ENCODE measurements at regions not wholly inside any gene's neighbourhood (a gene's known extent, or its start where the extent isn't known, plus 50 kb on each side); places are given as distances from the start of the nearest gene placed in this dataset.

DNA sequence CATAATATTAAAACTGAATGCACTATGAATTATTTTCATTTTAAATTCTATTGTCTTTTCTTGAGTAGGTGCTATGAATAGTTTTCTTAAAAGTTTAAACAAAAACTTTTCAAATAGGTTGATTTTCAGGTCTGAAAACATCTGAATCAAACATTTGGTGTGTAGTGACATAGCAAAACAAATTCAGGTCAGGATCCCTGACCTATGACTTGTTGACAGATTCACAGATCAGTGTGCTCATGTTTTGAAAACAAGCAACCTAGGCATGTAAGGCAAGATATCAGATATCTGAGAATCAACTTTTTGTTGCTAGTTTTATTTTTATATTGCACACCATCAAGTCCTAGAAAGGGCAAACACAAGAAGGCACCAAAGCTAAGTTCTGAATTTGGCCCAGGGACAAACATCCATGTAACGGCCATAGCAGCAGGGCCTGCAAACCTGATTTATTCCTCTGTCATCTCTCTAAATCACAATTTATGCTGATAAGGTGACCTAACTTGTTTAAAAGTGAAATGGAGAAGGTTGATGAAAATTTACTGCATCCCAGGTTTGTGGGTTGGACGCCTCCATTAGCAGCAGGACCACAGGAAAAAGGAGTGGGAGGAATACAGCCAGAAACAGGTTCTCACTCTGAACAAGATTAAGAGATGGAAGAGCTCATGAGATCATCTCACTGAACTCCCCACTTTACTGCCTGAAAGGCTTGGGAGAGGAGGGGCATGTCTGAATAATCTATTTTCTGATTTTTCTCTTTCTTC lies 337.7 kb downstream of the KCNRG start:
- no peaks in the 10 kb centered on the region for H3K79me2 ChIP-seq (ENCODE audit: control insufficient read depth, insufficient read depth, low read length)
- H3K4ac ChIP-seq (ENCODE audit: low read depth, low read length) = no peak overlapping the region
- H2AK5ac ChIP-seq (ENCODE audit: low read length) = no peak overlapping the region
- H3K4me2 ChIP-seq (ENCODE audit: low read length) = no peak overlapping the region
- no peak overlapping the region for H3K27ac ChIP-seq (ENCODE audit: low read depth, low read length)
- no peak overlapping the region for H3K4me3 ChIP-seq (ENCODE audit: low read length)
- no peak for DNase-seq
- no peak overlapping the region for H3K9ac ChIP-seq (ENCODE audit: low read length)
- WGBS (ENCODE audit: extremely low coverage, insufficient coverage, low lambda C conversion rate) = no CpG with 5 or more reads among the region's 2 CpGs
- H2BK120ac ChIP-seq (ENCODE audit: low read depth, low read length) = no peak overlapping the region
- H3K18ac ChIP-seq (ENCODE audit: low read length) = no peak overlapping the region
- no peak overlapping the region for H3K23ac ChIP-seq (ENCODE audit: low read length)
- no peaks in the 10 kb centered on the region for H3K79me1 ChIP-seq (ENCODE audit: low read length)
- no peaks in the 10 kb centered on the region for H3K4me1 ChIP-seq (ENCODE audit: control insufficient read depth, low read depth, low read length)
- no peak overlapping the region for H2BK15ac ChIP-seq (replicated peaks; ENCODE audit: low read depth)
- no peak overlapping the region for H2BK5ac ChIP-seq (ENCODE audit: low read length)
- no peak overlapping the region for H4K5ac ChIP-seq (ENCODE audit: low read length)
- H3K27me3 ChIP-seq (ENCODE audit: insufficient read depth, low read length, poor library complexity) = no peaks in the 10 kb centered on the region
- no peak overlapping the region for H3K56ac ChIP-seq (ENCODE audit: low read length)
- no peaks in the 10 kb centered on the region for H3K36me3 ChIP-seq (ENCODE audit: control insufficient read depth, insufficient read depth, low read length)
- no peak overlapping the region for H4K8ac ChIP-seq (ENCODE audit: low read depth, low read length)

GRCh38 chr13:50353651-50354415 lies 338.6 kb downstream of the KCNRG start:
- Histone ChIP-seq H3K56ac (ENCODE audit: low read length) (no peak overlapping the region), H3K27ac (ENCODE audit: low read depth, low read length) (no peak overlapping the region), H3K18ac (ENCODE audit: low read length) (no peak overlapping the region), H2AK5ac (ENCODE audit: low read length) (no peak overlapping the region), H3K4ac (ENCODE audit: low read depth, low read length) (no peak overlapping the region), H4K8ac (ENCODE audit: low read depth, low read length) (no peak overlapping the region), H4K5ac (ENCODE audit: low read length) (no peak overlapping the region), H3K9ac (ENCODE audit: low read length) (no peak overlapping the region), H3K36me3 (ENCODE audit: control insufficient read depth, insufficient read depth, low read length) (no peaks in the 10 kb centered on the region), H3K27me3 (ENCODE audit: insufficient read depth, low read length, poor library complexity) (no peaks in the 10 kb centered on the region), H3K4me1 (ENCODE audit: control insufficient read depth, low read depth, low read length) (no peaks in the 10 kb centered on the region), H3K4me2 (ENCODE audit: low read length) (no peak overlapping the region), H3K79me1 (ENCODE audit: low read length) (no peaks in the 10 kb centered on the region), H3K79me2 (ENCODE audit: control insufficient read depth, insufficient read depth, low read length) (no peaks in the 10 kb centered on the region), H2BK5ac (ENCODE audit: low read length) (no peak overlapping the region), H3K4me3 (ENCODE audit: low read length) (no peak overlapping the region), H3K23ac (ENCODE audit: low read length) (no peak overlapping the region), H2BK120ac (ENCODE audit: low read depth, low read length) (no peak overlapping the region), H2BK15ac (replicated peaks; ENCODE audit: low read depth) (no peak overlapping the region)
- no CpG with 5 or more reads among the region's 3 CpGs for WGBS (ENCODE audit: extremely low coverage, insufficient coverage, low lambda C conversion rate)
- no peak for DNase-seq

- Histone ChIP-seq H3K79me2 (ENCODE audit: control insufficient read depth, insufficient read depth, low read length) (no peaks in the 10 kb centered on the region), H3K23ac (ENCODE audit: low read length) (no peak overlapping the region), H3K4me2 (ENCODE audit: low read length) (no peak overlapping the region), H2BK5ac (ENCODE audit: low read length) (no peak overlapping the region), H3K18ac (ENCODE audit: low read length) (no peak overlapping the region), H2AK5ac (ENCODE audit: low read length) (no peak overlapping the region), H3K27me3 (ENCODE audit: insufficient read depth, low read length, poor library complexity) (no peaks in the 10 kb centered on the region), H3K4me1 (ENCODE audit: control insufficient read depth, low read depth, low read length) (no peaks in the 10 kb centered on the region), H3K79me1 (ENCODE audit: low read length) (no peaks in the 10 kb centered on the region), H2BK15ac (replicated peaks; ENCODE audit: low read depth) (no peak overlapping the region), H3K56ac (ENCODE audit: low read length) (no peak overlapping the region), H3K4ac (ENCODE audit: low read depth, low read length) (no peak overlapping the region), H3K36me3 (ENCODE audit: control insufficient read depth, insufficient read depth, low read length) (no peaks in the 10 kb centered on the region), H3K4me3 (ENCODE audit: low read length) (no peak overlapping the region), H4K5ac (ENCODE audit: low read length) (no peak overlapping the region), H4K8ac (ENCODE audit: low read depth, low read length) (no peak overlapping the region), H2BK120ac (ENCODE audit: low read depth, low read length) (no peak overlapping the region), H3K9ac (ENCODE audit: low read length) (no peak overlapping the region), H3K27ac (ENCODE audit: low read depth, low read length) (no peak overlapping the region)
- no CpG with 5 or more reads among the region's 4 CpGs for WGBS (ENCODE audit: extremely low coverage, insufficient coverage, low lambda C conversion rate)
- DNase-seq = no peak
Observed at GRCh38 chr13:50355797-50356196, 340.6 kb downstream of the KCNRG start.

- Histone ChIP-seq H3K4me3 (ENCODE audit: low read length) (no peak overlapping the region), H3K4me1 (ENCODE audit: control insufficient read depth, low read depth, low read length) (no peaks in the 10 kb centered on the region), H3K23ac (ENCODE audit: low read length) (no peak overlapping the region), H2BK120ac (ENCODE audit: low read depth, low read length) (no peak overlapping the region), H3K56ac (ENCODE audit: low read length) (no peak overlapping the region), H2BK15ac (replicated peaks; ENCODE audit: low read depth) (no peak overlapping the region), H3K27ac (ENCODE audit: low read depth, low read length) (no peak overlapping the region), H3K18ac (ENCODE audit: low read length) (no peak overlapping the region), H3K36me3 (ENCODE audit: control insufficient read depth, insufficient read depth, low read length) (no peaks in the 10 kb centered on the region), H3K9ac (ENCODE audit: low read length) (no peak overlapping the region), H4K8ac (ENCODE audit: low read depth, low read length) (no peak overlapping the region), H3K79me1 (ENCODE audit: low read length) (no peaks in the 10 kb centered on the region), H3K79me2 (ENCODE audit: control insufficient read depth, insufficient read depth, low read length) (no peaks in the 10 kb centered on the region), H2BK5ac (ENCODE audit: low read length) (no peak overlapping the region), H3K4ac (ENCODE audit: low read depth, low read length) (no peak overlapping the region), H3K4me2 (ENCODE audit: low read length) (no peak overlapping the region), H3K27me3 (ENCODE audit: insufficient read depth, low read length, poor library complexity) (no peaks in the 10 kb centered on the region), H4K5ac (ENCODE audit: low read length) (no peak overlapping the region), H2AK5ac (ENCODE audit: low read length) (no peak overlapping the region)
- DNase-seq = no peak
Observed at GRCh38 chr13:50357136-50357535, 341.9 kb downstream of the KCNRG start.

DNA sequence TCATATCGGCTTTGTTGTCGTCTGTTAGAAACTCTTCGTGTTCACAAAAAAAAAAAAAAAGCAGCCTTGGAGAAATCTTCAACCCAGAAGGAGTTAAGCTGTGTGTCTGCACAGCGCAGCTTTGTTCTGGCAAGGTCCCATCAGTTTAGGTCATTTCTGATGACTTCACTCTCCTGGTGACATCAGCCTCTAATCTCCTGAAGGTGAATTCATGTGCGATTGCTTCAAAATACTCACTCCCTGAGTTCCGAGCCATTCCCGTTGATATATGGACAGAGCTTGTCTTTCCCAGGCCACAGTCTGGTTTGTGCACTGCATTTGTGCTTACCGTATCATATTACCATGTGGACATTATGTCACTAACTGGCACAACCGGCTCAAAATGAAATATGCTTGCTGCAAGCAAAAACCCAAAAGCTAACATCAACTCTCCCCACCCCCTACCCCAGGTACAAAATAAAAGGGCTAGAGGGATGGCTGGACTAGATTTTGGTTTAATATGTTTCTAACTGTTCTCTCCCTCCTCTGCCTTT lies 342.4 kb downstream of the KCNRG start:
- Histone ChIP-seq H3K4me3 (ENCODE audit: low read length) (no peak overlapping the region), H3K4me2 (ENCODE audit: low read length) (no peak overlapping the region), H3K36me3 (ENCODE audit: control insufficient read depth, insufficient read depth, low read length) (no peaks in the 10 kb centered on the region), H3K23ac (ENCODE audit: low read length) (no peak overlapping the region), H2BK5ac (ENCODE audit: low read length) (no peak overlapping the region), H3K79me1 (ENCODE audit: low read length) (no peaks in the 10 kb centered on the region), H3K79me2 (ENCODE audit: control insufficient read depth, insufficient read depth, low read length) (no peaks in the 10 kb centered on the region), H3K27ac (ENCODE audit: low read depth, low read length) (no peak overlapping the region), H3K9ac (ENCODE audit: low read length) (no peak overlapping the region), H4K8ac (ENCODE audit: low read depth, low read length) (no peak overlapping the region), H2BK15ac (replicated peaks; ENCODE audit: low read depth) (no peak overlapping the region), H3K4me1 (ENCODE audit: control insufficient read depth, low read depth, low read length) (no peaks in the 10 kb centered on the region), H3K4ac (ENCODE audit: low read depth, low read length) (no peak overlapping the region), H3K18ac (ENCODE audit: low read length) (no peak overlapping the region), H2BK120ac (ENCODE audit: low read depth, low read length) (no peak overlapping the region), H3K56ac (ENCODE audit: low read length) (no peak overlapping the region), H3K27me3 (ENCODE audit: insufficient read depth, low read length, poor library complexity) (no peaks in the 10 kb centered on the region), H2AK5ac (ENCODE audit: low read length) (no peak overlapping the region), H4K5ac (ENCODE audit: low read length) (no peak overlapping the region)
- DNase-seq = no peak
- WGBS (ENCODE audit: extremely low coverage, insufficient coverage, low lambda C conversion rate) = no CpG with 5 or more reads among the region's 9 CpGs
